ENCODE measurements at regions not wholly inside any gene's neighbourhood (a gene's known extent, or its start where the extent isn't known, plus 50 kb on each side); places are given as distances from the start of the nearest gene placed in this dataset.

- TF ChIP-seq POLR2AphosphoS5 (IDR thresholded peaks at IDR 0.05; ENCODE audit: low read depth, low read length) = no peak
- no peak for TF ChIP-seq CTCF (IDR thresholded peaks at IDR 0.05)
Measured at GRCh38 chr7:16004702-16005101, 318.2 kb upstream of the MEOX2 start.

All from Panc1 (cell line).